ENCODE measurements at regions not wholly inside any gene's neighbourhood (a gene's known extent, or its start where the extent isn't known, plus 50 kb on each side); places are given as distances from the start of the nearest gene placed in this dataset.

DNA sequence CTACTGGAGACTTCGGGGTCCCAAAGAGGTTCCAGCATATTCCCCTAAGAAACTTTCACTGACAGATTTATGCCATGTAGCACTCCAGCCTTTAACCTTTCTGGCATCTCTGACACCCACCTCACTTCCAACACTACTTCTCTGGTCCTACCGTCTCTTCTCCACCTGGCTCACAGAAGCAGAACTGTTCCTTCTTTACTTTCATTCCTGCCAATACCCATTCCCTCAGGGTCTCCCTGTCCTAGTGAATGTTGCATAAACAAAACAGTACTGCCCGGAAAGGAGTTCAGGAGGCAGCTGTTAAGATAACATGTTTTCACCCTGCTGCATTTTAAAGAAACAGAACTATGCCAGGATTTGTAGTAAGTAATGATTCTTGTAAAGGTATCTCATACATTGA, 136.0 kb upstream of the MIR17HG start:
- no peak overlapping the region for H3K9ac ChIP-seq
- H3K79me2 ChIP-seq, result no peaks in the 10 kb centered on the region
- no peak overlapping the region for H3K4me3 ChIP-seq (ENCODE audit: low read depth, low read length)
- no peak overlapping the region for H3K4me2 ChIP-seq (ENCODE audit: low read length)
- TF ChIP-seq, protein P1, sequence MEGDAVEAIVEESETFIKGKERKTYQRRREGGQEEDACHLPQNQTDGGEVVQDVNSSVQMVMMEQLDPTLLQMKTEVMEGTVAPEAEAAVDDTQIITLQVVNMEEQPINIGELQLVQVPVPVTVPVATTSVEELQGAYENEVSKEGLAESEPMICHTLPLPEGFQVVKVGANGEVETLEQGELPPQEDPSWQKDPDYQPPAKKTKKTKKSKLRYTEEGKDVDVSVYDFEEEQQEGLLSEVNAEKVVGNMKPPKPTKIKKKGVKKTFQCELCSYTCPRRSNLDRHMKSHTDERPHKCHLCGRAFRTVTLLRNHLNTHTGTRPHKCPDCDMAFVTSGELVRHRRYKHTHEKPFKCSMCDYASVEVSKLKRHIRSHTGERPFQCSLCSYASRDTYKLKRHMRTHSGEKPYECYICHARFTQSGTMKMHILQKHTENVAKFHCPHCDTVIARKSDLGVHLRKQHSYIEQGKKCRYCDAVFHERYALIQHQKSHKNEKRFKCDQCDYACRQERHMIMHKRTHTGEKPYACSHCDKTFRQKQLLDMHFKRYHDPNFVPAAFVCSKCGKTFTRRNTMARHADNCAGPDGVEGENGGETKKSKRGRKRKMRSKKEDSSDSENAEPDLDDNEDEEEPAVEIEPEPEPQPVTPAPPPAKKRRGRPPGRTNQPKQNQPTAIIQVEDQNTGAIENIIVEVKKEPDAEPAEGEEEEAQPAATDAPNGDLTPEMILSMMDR (IDR thresholded peaks at IDR 0.05), result no peak
- no peaks in the 10 kb centered on the region for H3K36me3 ChIP-seq (ENCODE audit: control insufficient read depth, insufficient read depth, low read length)
- no peaks in the 10 kb centered on the region for H3K9me3 ChIP-seq (ENCODE audit: control insufficient read depth, low read length)
- H3K27ac ChIP-seq, result no peak overlapping the region
- no peak overlapping the region for H2AFZ ChIP-seq
- H3K4me1 ChIP-seq, result no peaks in the 10 kb centered on the region
- H3K27me3 ChIP-seq (ENCODE audit: control insufficient read depth, insufficient read depth, low read length), result no peaks in the 10 kb centered on the region

DNA sequence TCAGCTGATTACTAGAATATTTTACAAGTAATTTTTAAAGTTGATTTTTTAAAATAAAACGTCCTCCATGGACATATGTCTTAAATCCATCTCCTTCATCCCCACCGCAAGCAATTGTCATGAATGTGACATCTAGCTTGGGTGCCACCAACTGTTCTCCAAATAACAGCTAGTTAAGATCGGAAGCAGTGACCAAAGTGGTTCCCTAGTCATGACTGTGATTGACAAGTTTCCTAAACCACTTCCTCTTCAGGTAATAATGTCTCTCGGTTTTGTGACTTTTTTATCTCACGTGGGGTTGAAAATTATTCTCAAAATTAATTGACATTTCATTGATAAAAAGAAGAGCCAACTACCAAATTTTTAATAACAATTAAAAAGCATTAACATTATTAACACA, 135.3 kb upstream of the MIR17HG start:
- Histone ChIP-seq H3K36me3 (ENCODE audit: control insufficient read depth, insufficient read depth, low read length) (no peaks in the 10 kb centered on the region), H3K27ac (no peak overlapping the region), H2AFZ (no peak overlapping the region), H3K4me2 (ENCODE audit: low read length) (no peak overlapping the region), H3K4me1 (no peaks in the 10 kb centered on the region), H3K9ac (no peak overlapping the region), H3K27me3 (ENCODE audit: control insufficient read depth, insufficient read depth, low read length) (no peaks in the 10 kb centered on the region), H3K4me3 (ENCODE audit: low read depth, low read length) (no peak overlapping the region), H3K9me3 (ENCODE audit: control insufficient read depth, low read length) (no peaks in the 10 kb centered on the region), H3K79me2 (no peaks in the 10 kb centered on the region)
- TF ChIP-seq, protein P1 (IDR thresholded peaks at IDR 0.05), result no peak

DNA sequence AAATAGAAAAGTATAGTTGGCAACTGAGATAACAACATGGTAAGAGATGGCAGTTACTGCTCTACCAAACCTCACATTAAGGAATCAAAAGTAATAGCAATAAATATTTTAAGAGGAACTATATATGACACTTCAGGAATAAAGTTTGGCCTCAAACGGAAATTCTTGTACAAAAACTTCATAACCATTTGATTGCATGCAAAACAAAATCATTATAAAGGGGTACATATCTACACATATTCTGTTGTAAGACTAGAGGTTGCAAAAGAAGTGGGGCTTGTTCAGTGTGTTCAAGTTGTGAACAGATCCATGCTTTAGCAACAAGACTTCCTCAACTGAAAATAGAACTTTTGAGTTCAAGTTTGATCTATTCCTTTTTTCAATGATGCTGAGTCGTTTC, 133.5 kb upstream of the MIR17HG start:
- H3K36me3 ChIP-seq (ENCODE audit: control insufficient read depth, insufficient read depth, low read length), result no peaks in the 10 kb centered on the region
- no peaks in the 10 kb centered on the region for H3K79me2 ChIP-seq
- H3K4me2 ChIP-seq (ENCODE audit: low read length), result no peak overlapping the region
- no peaks in the 10 kb centered on the region for H3K4me1 ChIP-seq
- no peak overlapping the region for H3K4me3 ChIP-seq (ENCODE audit: low read depth, low read length)
- H3K27ac ChIP-seq, result no peak overlapping the region
- H3K9me3 ChIP-seq (ENCODE audit: control insufficient read depth, low read length), result no peaks in the 10 kb centered on the region
- H2AFZ ChIP-seq, result no peak overlapping the region
- TF ChIP-seq, protein P1 (IDR thresholded peaks at IDR 0.05), result no peak
- H3K9ac ChIP-seq, result no peak overlapping the region
- no peaks in the 10 kb centered on the region for H3K27me3 ChIP-seq (ENCODE audit: control insufficient read depth, insufficient read depth, low read length)

DNA sequence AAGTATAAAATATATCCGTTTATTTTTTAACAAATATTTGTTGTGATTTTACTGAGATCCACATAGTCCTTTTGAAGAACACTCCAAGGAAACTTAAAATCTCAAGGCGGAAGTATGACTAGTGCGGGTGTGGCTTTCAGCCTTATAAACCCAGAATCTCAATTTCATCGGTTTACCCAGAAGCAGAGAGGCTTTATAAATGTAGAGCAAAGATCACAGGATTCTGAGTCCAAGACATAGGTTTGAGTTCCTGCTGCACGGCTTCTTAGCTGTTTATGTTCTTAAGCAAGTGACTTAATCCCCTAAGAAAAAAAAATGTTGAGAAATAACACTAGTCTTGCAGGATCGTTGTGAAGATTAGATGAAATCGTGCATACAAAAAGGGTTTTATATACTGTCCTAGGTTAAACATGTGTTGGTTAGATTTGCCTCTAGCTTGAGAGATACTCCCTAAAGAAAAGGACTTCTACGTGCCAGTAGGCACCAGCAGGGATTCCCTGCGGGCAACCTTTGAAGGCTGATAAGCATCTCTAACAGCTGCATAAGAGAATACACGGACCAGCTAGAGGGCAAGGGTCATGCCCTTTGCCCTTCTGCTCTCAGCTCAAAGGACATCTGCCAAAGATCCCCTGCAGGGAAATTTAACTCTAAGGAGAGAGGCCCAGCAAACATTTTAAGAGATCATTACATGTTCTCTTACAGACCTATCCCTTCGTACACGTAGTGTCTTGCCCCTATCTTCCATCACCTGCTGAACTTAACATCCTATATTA, 130.4 kb upstream of the MIR17HG start:
- Histone ChIP-seq H3K27ac (no peak overlapping the region), H3K4me2 (ENCODE audit: low read length) (no peak overlapping the region), H3K9ac (no peak overlapping the region), H3K9me3 (ENCODE audit: control insufficient read depth, low read length) (no peaks in the 10 kb centered on the region), H3K4me1 (no peaks in the 10 kb centered on the region), H3K4me3 (ENCODE audit: low read depth, low read length) (no peak overlapping the region), H3K27me3 (ENCODE audit: control insufficient read depth, insufficient read depth, low read length) (no peaks in the 10 kb centered on the region), H3K36me3 (ENCODE audit: control insufficient read depth, insufficient read depth, low read length) (no peaks in the 10 kb centered on the region), H3K79me2 (no peaks in the 10 kb centered on the region), H2AFZ (no peak overlapping the region)
- TF ChIP-seq, protein P1 (IDR thresholded peaks at IDR 0.05), result no peak

DNA sequence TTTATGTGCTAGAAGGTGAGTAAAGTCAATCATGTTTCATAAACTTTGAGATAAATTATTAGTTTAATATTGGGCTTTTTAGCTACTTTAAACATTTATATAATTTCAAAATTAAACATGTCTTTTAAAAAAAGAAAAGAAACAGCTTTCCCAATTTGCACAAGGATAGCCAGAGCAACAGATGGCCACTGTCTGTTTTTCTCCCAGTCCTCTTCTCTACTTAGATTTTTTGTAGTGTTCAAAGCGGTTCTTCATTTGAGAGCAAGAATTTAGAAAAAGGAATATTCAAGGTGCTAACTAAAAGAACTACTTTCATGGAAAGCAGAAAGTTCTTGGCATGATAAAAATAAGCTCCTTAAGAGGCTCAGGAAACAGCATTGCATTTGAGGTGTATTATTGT, 128.3 kb upstream of the MIR17HG start:
- H3K4me1 ChIP-seq, result no peaks in the 10 kb centered on the region
- TF ChIP-seq, protein P1 (IDR thresholded peaks at IDR 0.05), result no peak
- no peaks in the 10 kb centered on the region for H3K27me3 ChIP-seq (ENCODE audit: control insufficient read depth, insufficient read depth, low read length)
- H3K9me3 ChIP-seq (ENCODE audit: control insufficient read depth, low read length), result no peaks in the 10 kb centered on the region
- H3K4me3 ChIP-seq (ENCODE audit: low read depth, low read length), result no peak overlapping the region
- H3K36me3 ChIP-seq (ENCODE audit: control insufficient read depth, insufficient read depth, low read length), result no peaks in the 10 kb centered on the region
- no peak overlapping the region for H3K9ac ChIP-seq
- no peak overlapping the region for H2AFZ ChIP-seq
- no peak overlapping the region for H3K4me2 ChIP-seq (ENCODE audit: low read length)
- no peaks in the 10 kb centered on the region for H3K79me2 ChIP-seq
- H3K27ac ChIP-seq, result no peak overlapping the region

Data from parathyroid adenoma (tissue), 2 donors.